HG03521 (cell line): ENCODE measurements at regions not wholly inside any gene's neighbourhood (a gene's known extent, or its start where the extent isn't known, plus 50 kb on each side); places are given as distances from the start of the nearest gene placed in this dataset.
"Not testable (repeated sequence)": the region's sequence is repeated elsewhere in the genome, so short reads cannot be mapped to it uniquely, and the experiment has no call there.

Experiments
- ATAC-seq: cut with Tn5 transposase; IDR thresholded peaks from one replicate; pipeline ENCODE4 v1.9.1; 2021; ENCODE audit warnings: mild to moderate bottlenecking, moderate library complexity; ENCODE audit not compliant: unreplicated experiment

GRCh38 chr13:79191501-79191900, 214.6 kb downstream of the RBM26 start:
- ATAC-seq = no peak

GRCh38 chr13:79190932-79191331, 215.1 kb downstream of the RBM26 start:
- ATAC-seq = peak; percentile 24

GRCh38 chr13:79187917-79188690, 218.0 kb downstream of the RBM26 start:
- no peak for ATAC-seq

- ATAC-seq = no peak
These were observed 220.5 kb downstream of the RBM26 start for GRCh38 chr13:79185580-79185979.

GRCh38 chr13:79183231-79183630, 222.8 kb downstream of the RBM26 start:
- no peak for ATAC-seq

GRCh38 chr13:79173691-79174090, 232.4 kb downstream of the RBM26 start:
- not testable (repeated sequence) for ATAC-seq

GRCh38 chr13:79172924-79173323, 233.1 kb downstream of the RBM26 start:
- not testable (repeated sequence) for ATAC-seq

GRCh38 chr13:79171141-79172061, 234.7 kb downstream of the RBM26 start:
- no peak for ATAC-seq

- ATAC-seq = no peak
These were observed 245.2 kb downstream of the RBM26 start for GRCh38 chr13:79160818-79161217.

- ATAC-seq = no peak
These were observed 250.2 kb downstream of the RBM26 start for GRCh38 chr13:79155883-79156282.

- no peak for ATAC-seq
These were observed 256.8 kb downstream of the RBM26 start for GRCh38 chr13:79149210-79149609.

- ATAC-seq = no peak
These were observed 265.0 kb downstream of the RBM26 start for GRCh38 chr13:79141082-79141481.

- no peak for ATAC-seq
These were observed 277.9 kb downstream of the RBM26 start for GRCh38 chr13:79128158-79128557.

GRCh38 chr13:79126706-79127105, 279.3 kb downstream of the RBM26 start:
- no peak for ATAC-seq

GRCh38 chr13:79124183-79124582, 281.9 kb downstream of the RBM26 start:
- ATAC-seq = no peak

GRCh38 chr13:79121286-79121685, 284.8 kb downstream of the RBM26 start:
- no peak for ATAC-seq

- ATAC-seq = no peak
These were observed 286.4 kb downstream of the RBM26 start for GRCh38 chr13:79119578-79120107.

- ATAC-seq = no peak
These were observed 294.0 kb downstream of the RBM26 start for GRCh38 chr13:79112016-79112415.

- ATAC-seq = peak; percentile 64
These were observed 297.0 kb downstream of the RBM26 start for GRCh38 chr13:79108914-79109643.

GRCh38 chr13:79098596-79098995, 307.5 kb downstream of the RBM26 start:
- no peak for ATAC-seq

- ATAC-seq = no peak
These were observed 308.9 kb downstream of the RBM26 start for GRCh38 chr13:79097201-79097600.
